ENCODE measurements at regions not wholly inside any gene's neighbourhood (a gene's known extent, or its start where the extent isn't known, plus 50 kb on each side); places are given as distances from the start of the nearest gene placed in this dataset.
"Not testable (repeated sequence)": the region's sequence is repeated elsewhere in the genome, so short reads cannot be mapped to it uniquely, and the experiment has no call there.

GRCh38 chr5:10886497-10886896, 125.5 kb upstream of the DAP start:
- no peaks in the 10 kb centered on the region for H3K27me3 ChIP-seq (ENCODE audit: control insufficient read depth in 3 of 3, insufficient read depth in 3 of 3, low read depth in 1 of 3, low read length in 3 of 3)
- no peak overlapping the region for H3K14ac ChIP-seq (ENCODE audit: low read length)
- no peak overlapping the region for H2AFZ ChIP-seq (ENCODE audit: low read length)
- H3K9me3 ChIP-seq (replicated peaks in 1 of 2; ENCODE audit: control insufficient read depth in 2 of 2, insufficient read depth in 1 of 2, low read depth in 1 of 2, low read length in 2 of 2) = peaks cover 0 to 4% of the 10 kb centered on the region in 2 donors
- H3K4ac ChIP-seq (ENCODE audit: low read length) = no peak overlapping the region
- H2BK120ac ChIP-seq (ENCODE audit: low read depth, low read length) = no peak overlapping the region
- no peak overlapping the region for H4K8ac ChIP-seq (ENCODE audit: low read depth, low read length)
- no peak overlapping the region for H3K23ac ChIP-seq (ENCODE audit: low read depth, low read length, poor library complexity)
- no CpG with 5 or more reads among the region's 2 CpGs for whole genome bisulfite sequencing, 2 donors (ENCODE audit: extremely low coverage in 2 of 2, insufficient read length in 2 of 2, insufficient replicate concordance in 1 of 2)
- H3K9ac ChIP-seq (ENCODE audit: low read depth, low read length, poor library complexity) = no peak overlapping the region
- no peak overlapping the region for H2BK15ac ChIP-seq (ENCODE audit: low read length)
- H3K79me1 ChIP-seq (ENCODE audit: low read depth, low read length) = no peaks in the 10 kb centered on the region
- H3K4me3 ChIP-seq (ENCODE audit: low read length in 2 of 2) = no peak overlapping the region
- H2BK12ac ChIP-seq (ENCODE audit: low read length) = no peak overlapping the region
- DNase-seq (ENCODE audit: low spot score) = no peak
- no peak overlapping the region for H4K91ac ChIP-seq (ENCODE audit: low read depth, low read length, poor library complexity)
- no peak overlapping the region for H2BK5ac ChIP-seq (ENCODE audit: low read length)
- H3K36me3 ChIP-seq (replicated peaks in 1 of 2; ENCODE audit: control insufficient read depth in 2 of 2, insufficient read depth in 2 of 2, low read length in 2 of 2) = no peaks in the 10 kb centered on the region
- H3K27ac ChIP-seq (replicated peaks; ENCODE audit: low read length) = no peak overlapping the region
- H2AK5ac ChIP-seq (ENCODE audit: low read depth, low read length) = no peak overlapping the region
- H3K18ac ChIP-seq (ENCODE audit: low read length) = no peak overlapping the region
- H3K4me1 ChIP-seq (ENCODE audit: control insufficient read depth in 2 of 2, insufficient read depth in 1 of 2, low read depth in 1 of 2, low read length in 2 of 2) = peaks cover 0 to 7% of the 10 kb centered on the region in 2 donors
- no peak overlapping the region for H3K4me2 ChIP-seq (ENCODE audit: insufficient read depth, low read length, poor library complexity, severe bottlenecking)

GRCh38 chr5:10885026-10885425, 124.0 kb upstream of the DAP start:
- Histone ChIP-seq H3K4ac (ENCODE audit: low read length) (no peak overlapping the region), H3K4me1 (ENCODE audit: control insufficient read depth in 2 of 2, insufficient read depth in 1 of 2, low read depth in 1 of 2, low read length in 2 of 2) (peaks cover 0 to 7% of the 10 kb centered on the region in 2 donors), H2BK5ac (ENCODE audit: low read length) (no peak overlapping the region), H3K79me1 (ENCODE audit: low read depth, low read length) (no peaks in the 10 kb centered on the region), H3K9ac (ENCODE audit: low read depth, low read length, poor library complexity) (no peak overlapping the region), H4K91ac (ENCODE audit: low read depth, low read length, poor library complexity) (no peak overlapping the region), H2BK120ac (ENCODE audit: low read depth, low read length) (no peak overlapping the region), H3K27me3 (ENCODE audit: control insufficient read depth in 3 of 3, insufficient read depth in 3 of 3, low read depth in 1 of 3, low read length in 3 of 3) (peaks cover 0 to 3% (median 0%) of the 10 kb centered on the region in 3 experiments), H2AK5ac (ENCODE audit: low read depth, low read length) (no peak overlapping the region), H3K14ac (ENCODE audit: low read length) (no peak overlapping the region), H3K27ac (replicated peaks; ENCODE audit: low read length) (no peak overlapping the region), H2BK12ac (ENCODE audit: low read length) (no peak overlapping the region), H3K36me3 (replicated peaks in 1 of 2; ENCODE audit: control insufficient read depth in 2 of 2, insufficient read depth in 2 of 2, low read length in 2 of 2) (no peaks in the 10 kb centered on the region), H3K4me3 (ENCODE audit: low read length in 2 of 2) (no peak overlapping the region), H3K9me3 (replicated peaks in 1 of 2; ENCODE audit: control insufficient read depth in 2 of 2, insufficient read depth in 1 of 2, low read depth in 1 of 2, low read length in 2 of 2) (peaks cover 0 to 2% of the 10 kb centered on the region in 2 donors), H3K18ac (ENCODE audit: low read length) (no peak overlapping the region), H4K8ac (ENCODE audit: low read depth, low read length) (no peak overlapping the region), H2BK15ac (ENCODE audit: low read length) (no peak overlapping the region), H3K23ac (ENCODE audit: low read depth, low read length, poor library complexity) (no peak overlapping the region), H3K4me2 (ENCODE audit: insufficient read depth, low read length, poor library complexity, severe bottlenecking) (no peak overlapping the region), H2AFZ (ENCODE audit: low read length) (no peak overlapping the region)
- no peak for DNase-seq (ENCODE audit: low spot score)
- WGBS, 2 donors (ENCODE audit: extremely low coverage in 2 of 2, insufficient read length in 2 of 2, insufficient replicate concordance in 1 of 2) = no CpG with 5 or more reads among the region's 6 CpGs

- not testable (repeated sequence) for H4K91ac ChIP-seq (ENCODE audit: low read depth, low read length, poor library complexity); H3K79me1 ChIP-seq (ENCODE audit: low read depth, low read length); H2BK12ac ChIP-seq (ENCODE audit: low read length); H3K18ac ChIP-seq (ENCODE audit: low read length); H3K4me3 ChIP-seq (ENCODE audit: low read length in 2 of 2); H3K36me3 ChIP-seq (replicated peaks in 1 of 2; ENCODE audit: control insufficient read depth in 2 of 2, insufficient read depth in 2 of 2, low read length in 2 of 2); H3K4ac ChIP-seq (ENCODE audit: low read length); H2BK120ac ChIP-seq (ENCODE audit: low read depth, low read length); H3K23ac ChIP-seq (ENCODE audit: low read depth, low read length, poor library complexity); H3K14ac ChIP-seq (ENCODE audit: low read length); H4K8ac ChIP-seq (ENCODE audit: low read depth, low read length); H3K27ac ChIP-seq (replicated peaks; ENCODE audit: low read length); H2AK5ac ChIP-seq (ENCODE audit: low read depth, low read length); H2AFZ ChIP-seq (ENCODE audit: low read length); H3K27me3 ChIP-seq (ENCODE audit: control insufficient read depth in 3 of 3, insufficient read depth in 3 of 3, low read depth in 1 of 3, low read length in 3 of 3); DNase-seq (ENCODE audit: low spot score); H2BK5ac ChIP-seq (ENCODE audit: low read length); H3K4me2 ChIP-seq (ENCODE audit: insufficient read depth, low read length, poor library complexity, severe bottlenecking); H3K4me1 ChIP-seq (ENCODE audit: control insufficient read depth in 2 of 2, insufficient read depth in 1 of 2, low read depth in 1 of 2, low read length in 2 of 2); H2BK15ac ChIP-seq (ENCODE audit: low read length); H3K9me3 ChIP-seq (replicated peaks in 1 of 2; ENCODE audit: control insufficient read depth in 2 of 2, insufficient read depth in 1 of 2, low read depth in 1 of 2, low read length in 2 of 2); H3K9ac ChIP-seq (ENCODE audit: low read depth, low read length, poor library complexity)
- no CpG with 5 or more reads among the region's 2 CpGs for WGBS, 2 donors (ENCODE audit: extremely low coverage in 2 of 2, insufficient read length in 2 of 2, insufficient replicate concordance in 1 of 2)
Measured at GRCh38 chr5:10883945-10884344, 122.9 kb upstream of the DAP start.

- no peak overlapping the region for H3K4me3 ChIP-seq (ENCODE audit: low read length in 2 of 2)
- no peak overlapping the region for H3K23ac ChIP-seq (ENCODE audit: low read depth, low read length, poor library complexity)
- H3K9ac ChIP-seq (ENCODE audit: low read depth, low read length, poor library complexity) = no peak overlapping the region
- H2BK120ac ChIP-seq (ENCODE audit: low read depth, low read length) = no peak overlapping the region
- no peak overlapping the region for H3K18ac ChIP-seq (ENCODE audit: low read length)
- no peak for DNase-seq (ENCODE audit: low spot score)
- peaks cover 0 to 5% of the 10 kb centered on the region in 2 donors for H3K4me1 ChIP-seq (ENCODE audit: control insufficient read depth in 2 of 2, insufficient read depth in 1 of 2, low read depth in 1 of 2, low read length in 2 of 2)
- no peak overlapping the region for H2BK12ac ChIP-seq (ENCODE audit: low read length)
- H2AFZ ChIP-seq (ENCODE audit: low read length) = no peak overlapping the region
- peaks cover 0 to 3% (median 0%) of the 10 kb centered on the region in 3 experiments for H3K27me3 ChIP-seq (ENCODE audit: control insufficient read depth in 3 of 3, insufficient read depth in 3 of 3, low read depth in 1 of 3, low read length in 3 of 3)
- H3K14ac ChIP-seq (ENCODE audit: low read length) = no peak overlapping the region
- H3K9me3 ChIP-seq (replicated peaks in 1 of 2; ENCODE audit: control insufficient read depth in 2 of 2, insufficient read depth in 1 of 2, low read depth in 1 of 2, low read length in 2 of 2) = no peaks in the 10 kb centered on the region
- H3K36me3 ChIP-seq (replicated peaks in 1 of 2; ENCODE audit: control insufficient read depth in 2 of 2, insufficient read depth in 2 of 2, low read length in 2 of 2) = no peaks in the 10 kb centered on the region
- H2AK5ac ChIP-seq (ENCODE audit: low read depth, low read length) = no peak overlapping the region
- H3K79me1 ChIP-seq (ENCODE audit: low read depth, low read length) = no peaks in the 10 kb centered on the region
- H4K91ac ChIP-seq (ENCODE audit: low read depth, low read length, poor library complexity) = no peak overlapping the region
- no CpG with 5 or more reads among the region's 4 CpGs for WGBS, 2 donors (ENCODE audit: extremely low coverage in 2 of 2, insufficient read length in 2 of 2, insufficient replicate concordance in 1 of 2)
- no peak overlapping the region for H2BK5ac ChIP-seq (ENCODE audit: low read length)
- H4K8ac ChIP-seq (ENCODE audit: low read depth, low read length) = no peak overlapping the region
- no peak overlapping the region for H3K4me2 ChIP-seq (ENCODE audit: insufficient read depth, low read length, poor library complexity, severe bottlenecking)
- H3K4ac ChIP-seq (ENCODE audit: low read length) = no peak overlapping the region
- H2BK15ac ChIP-seq (ENCODE audit: low read length) = no peak overlapping the region
- H3K27ac ChIP-seq (replicated peaks; ENCODE audit: low read length) = no peak overlapping the region
Measured at GRCh38 chr5:10880934-10881333, 119.9 kb upstream of the DAP start.
